Esophagus muscularis mucosa (tissue), 3 donors: ENCODE measurements at regions not wholly inside any gene's neighbourhood (a gene's known extent, or its start where the extent isn't known, plus 50 kb on each side); places are given as distances from the start of the nearest gene placed in this dataset.

Experiments
- CTCF ChIP-seq, 3 experiments: fragments of 200-600 bp in 2 of 3; fragments of 450-650 bp in 1 of 3; sonication (generic) in 2 of 3; IDR thresholded peaks; one replicate each; pipeline ENCODE4 v1.5.1; 2017 to 2019; ENCODE audit warnings: antibody characterized with exemption in 3 of 3, mild to moderate bottlenecking in 2 of 3, moderate library complexity in 1 of 3
- POLR2AphosphoS5 ChIP-seq, 2 donors: sonication (generic); formaldehyde crosslinking; IDR thresholded peaks; one replicate each; pipeline ENCODE4 v1.6.1; 2017; ENCODE audit warnings: antibody characterized with exemption in 2 of 2

DNA sequence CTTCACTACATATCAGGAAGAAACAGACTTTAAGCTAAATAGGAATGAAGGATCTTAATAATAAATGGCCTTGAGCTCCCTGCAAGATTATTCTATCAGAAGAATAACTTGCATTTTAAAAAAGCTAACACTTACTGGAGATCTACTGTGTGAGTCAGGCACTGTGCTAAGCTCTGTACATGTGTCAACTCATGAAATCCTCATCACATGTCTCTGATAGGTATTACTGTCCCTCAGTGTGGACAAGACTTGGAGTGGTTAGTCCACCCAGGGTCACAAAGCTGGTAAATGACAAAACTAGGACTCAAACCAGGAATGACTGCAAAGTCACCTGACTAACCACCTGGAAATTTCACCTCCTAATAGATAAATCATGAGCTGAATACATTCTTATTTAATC, 57.1 kb upstream of the KCTD7 start:
- TF ChIP-seq CTCF (IDR thresholded peaks at IDR 0.05) (no peak), POLR2AphosphoS5 (IDR thresholded peaks at IDR 0.05) (no peak)
